ENCODE measurements at regions not wholly inside any gene's neighbourhood (a gene's known extent, or its start where the extent isn't known, plus 50 kb on each side); places are given as distances from the start of the nearest gene placed in this dataset.
A peak's percentile ranks its signal among the peaks of the same experiment; 100 is the strongest.

GRCh38 chr6:113596387-113597230, 260.5 kb upstream of the MARCKS start:
- no peak for DNase-seq

DNA sequence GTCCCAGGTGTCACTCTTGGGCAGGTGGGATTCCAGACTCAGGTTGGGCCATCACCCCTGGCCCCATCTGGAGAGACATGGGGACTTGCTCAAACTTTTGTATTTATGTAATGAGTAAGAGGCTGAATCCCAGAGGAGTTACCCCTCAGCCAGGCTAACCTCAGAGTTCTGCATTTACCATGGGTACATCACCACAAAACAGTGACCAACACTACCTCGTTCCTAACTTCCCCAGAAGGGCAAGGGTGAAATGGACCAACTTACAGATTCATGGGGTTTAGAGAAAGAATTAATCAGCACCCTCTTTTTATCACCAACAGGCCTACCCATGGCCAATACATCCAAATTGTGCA, 259.9 kb upstream of the MARCKS start:
- no peak for DNase-seq

DNA sequence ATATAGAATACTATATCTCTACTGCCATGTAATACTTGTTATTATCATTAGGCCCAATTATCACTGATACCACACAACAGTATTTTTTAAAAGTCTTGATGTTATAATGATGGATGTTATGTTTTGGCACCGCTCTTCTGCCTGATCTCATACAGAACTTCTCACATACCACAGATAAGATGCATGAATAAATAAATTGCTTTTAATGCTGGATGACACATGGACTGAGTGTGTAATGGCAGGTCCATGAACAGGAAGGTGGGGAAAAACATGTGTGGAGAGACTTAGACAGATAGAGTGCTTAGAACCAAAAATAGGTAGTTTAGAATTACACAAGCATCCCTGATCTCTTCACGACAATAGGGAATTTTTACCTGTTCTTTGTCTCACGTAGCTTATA, 258.4 kb upstream of the MARCKS start:
- DNase-seq: no peak

- DNase-seq: no peak
Measured at GRCh38 chr6:113599444-113599843, 257.7 kb upstream of the MARCKS start.

DNA sequence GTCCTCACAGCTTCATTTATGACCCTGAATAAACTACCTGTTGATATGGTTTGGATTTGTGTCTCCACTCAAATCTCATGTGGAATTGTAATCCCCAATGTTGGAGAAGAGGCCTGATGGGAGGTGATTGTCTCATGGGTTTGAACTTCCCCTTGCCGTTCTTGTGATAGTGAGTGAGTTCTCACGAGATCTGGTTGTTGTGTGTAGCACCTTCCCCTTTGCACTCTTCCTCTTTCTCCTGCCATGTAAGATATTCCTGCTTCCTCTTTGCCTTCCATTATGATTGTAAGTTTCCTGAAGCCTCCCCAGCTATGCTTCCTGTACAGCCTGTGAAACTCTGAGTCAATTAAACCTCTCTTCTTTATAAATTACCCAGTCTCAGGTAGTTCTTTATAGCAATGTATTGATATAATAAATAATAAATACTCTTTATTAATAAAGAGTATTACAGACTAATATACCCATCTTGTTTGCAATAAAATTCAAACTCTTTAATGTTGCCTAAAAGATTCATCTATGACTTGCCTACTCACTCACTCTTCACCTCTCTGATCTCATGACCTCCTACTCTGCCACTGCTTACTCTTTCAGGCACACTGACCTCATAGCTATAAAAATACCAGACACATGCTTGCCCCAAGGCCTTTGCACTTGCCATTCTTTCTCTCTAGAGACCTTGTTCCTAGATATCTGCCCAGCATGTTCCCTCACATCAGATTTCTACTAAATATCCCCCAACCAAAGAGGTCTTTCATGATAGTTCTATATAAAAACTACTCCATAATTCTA, 256.4 kb upstream of the MARCKS start:
- no peak for DNase-seq

- DNase-seq: no peak
Measured at GRCh38 chr6:113607821-113608545, 249.2 kb upstream of the MARCKS start.

GRCh38 chr6:113610377-113610988, 246.7 kb upstream of the MARCKS start:
- DNase-seq: no peak

DNA sequence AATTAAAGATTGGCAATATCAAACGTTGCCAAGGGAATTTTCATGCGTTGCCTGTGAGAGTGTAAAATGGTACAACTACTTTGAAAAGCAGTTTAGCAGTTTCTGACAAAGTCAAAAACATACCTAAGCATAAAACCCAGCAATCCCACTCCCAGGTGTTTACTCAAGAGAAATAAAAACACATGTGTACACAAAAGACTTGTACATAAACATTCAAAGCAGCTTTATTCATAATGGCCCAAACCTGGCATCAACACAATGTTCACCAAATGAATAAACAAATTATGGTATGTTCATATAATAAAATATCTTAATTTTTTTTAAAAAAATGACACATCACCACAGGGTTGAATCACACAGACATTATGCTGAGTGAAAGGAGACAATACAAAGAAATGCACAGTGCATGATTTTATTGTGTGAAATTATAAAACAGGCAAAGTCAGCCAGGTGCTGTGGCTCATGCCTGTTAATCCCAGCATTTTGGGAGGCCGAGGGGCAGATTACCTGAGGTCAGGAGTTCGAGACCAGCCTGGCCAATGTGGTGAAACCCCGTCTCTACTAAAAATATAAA, 240.4 kb upstream of the MARCKS start:
- no peak for DNase-seq

- DNase-seq: no peak
Measured at GRCh38 chr6:113619077-113619476, 238.1 kb upstream of the MARCKS start.

DNA sequence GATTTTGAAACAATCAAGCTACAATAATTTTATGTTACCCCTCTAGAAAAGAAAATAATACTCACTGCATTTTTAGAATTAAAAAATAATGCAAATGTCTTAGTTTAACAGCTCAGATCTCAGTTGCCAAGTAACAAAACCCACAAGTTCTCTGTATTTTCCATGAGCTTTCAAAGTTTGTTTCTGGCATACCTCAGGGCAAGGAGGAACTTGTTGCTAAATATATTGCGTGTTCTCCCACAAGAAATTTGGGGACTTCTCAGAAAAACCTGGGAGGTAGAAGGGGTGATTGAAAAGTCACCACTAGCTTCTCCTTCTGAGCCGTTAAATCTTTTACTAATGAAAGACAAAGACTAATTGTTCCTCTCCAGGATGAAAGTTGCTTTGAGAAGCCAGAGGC, 236.8 kb upstream of the MARCKS start:
- no peak for DNase-seq

GRCh38 chr6:113622254-113622653, 234.9 kb upstream of the MARCKS start:
- no peak for DNase-seq

GRCh38 chr6:113623129-113623528, 234.0 kb upstream of the MARCKS start:
- DNase-seq: no peak

- DNase-seq: no peak
Measured at GRCh38 chr6:113625850-113626249, 231.3 kb upstream of the MARCKS start.

- no peak for DNase-seq
Measured at GRCh38 chr6:113626475-113626874, 230.7 kb upstream of the MARCKS start.

DNA sequence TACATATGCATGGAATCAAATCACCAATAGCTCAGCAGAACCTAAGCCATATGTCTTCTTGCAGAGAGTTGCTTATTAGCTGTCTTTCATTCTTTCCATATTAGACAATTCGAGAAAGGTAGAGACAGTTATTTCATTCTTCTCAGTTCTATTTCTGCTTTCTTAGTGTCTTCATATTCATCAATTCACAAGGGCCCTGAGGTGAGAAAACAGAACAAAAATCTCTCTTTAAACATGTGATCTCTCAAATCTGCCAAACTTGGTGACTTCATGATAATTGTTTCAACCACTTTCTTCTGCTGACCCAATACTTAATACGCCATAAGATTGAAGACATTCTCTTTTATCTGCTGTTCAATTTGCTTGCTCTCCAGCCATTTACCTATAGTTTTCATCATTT, 229.7 kb upstream of the MARCKS start:
- DNase-seq: no peak

- DNase-seq: no peak
Measured at GRCh38 chr6:113629256-113629655, 227.9 kb upstream of the MARCKS start.

- no peak for DNase-seq
Measured at GRCh38 chr6:113629975-113630737, 227.0 kb upstream of the MARCKS start.

GRCh38 chr6:113630738-113631535, 226.2 kb upstream of the MARCKS start:
- DNase-seq: peak; percentile 22 to 23

- DNase-seq: no peak
Measured at GRCh38 chr6:113631666-113632065, 225.5 kb upstream of the MARCKS start.

DNA sequence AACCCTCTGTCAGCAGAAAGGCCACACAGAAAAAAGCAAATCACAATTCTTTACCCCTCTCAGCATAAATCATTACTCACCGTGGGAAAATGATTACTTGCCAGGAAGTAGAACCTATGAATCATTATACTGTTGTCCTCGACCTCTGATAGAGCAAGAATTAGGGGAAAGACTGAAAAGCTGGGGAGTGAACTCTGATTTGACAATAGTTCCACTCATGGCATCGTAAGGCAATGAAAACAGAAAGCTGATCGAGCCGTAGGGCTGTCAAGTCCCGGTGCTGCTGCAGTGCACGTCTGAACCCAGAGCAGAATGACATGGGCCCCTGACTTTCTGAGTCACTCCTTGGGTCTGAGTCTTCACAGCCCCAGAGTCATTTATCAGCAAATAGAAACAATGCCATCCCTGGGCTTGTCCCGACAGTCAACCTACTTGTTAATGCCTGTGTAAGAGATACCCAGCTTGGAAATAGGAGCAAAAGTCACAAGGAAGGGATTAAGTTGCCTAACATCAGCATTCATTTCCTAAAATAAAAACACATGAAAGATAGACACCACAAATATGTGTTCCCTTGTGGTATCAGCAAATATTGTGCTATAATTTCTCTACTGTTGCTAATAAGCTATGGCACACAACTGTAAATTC, 224.8 kb upstream of the MARCKS start:
- peak; percentile 45 to 54 for DNase-seq

- DNase-seq: no peak
Measured at GRCh38 chr6:113633638-113634037, 223.5 kb upstream of the MARCKS start.
